NCI-H774 (cell line): ENCODE measurements at regions not wholly inside any gene's neighbourhood (a gene's known extent, or its start where the extent isn't known, plus 50 kb on each side); places are given as distances from the start of the nearest gene placed in this dataset.
"Not testable (repeated sequence)": the region's sequence is repeated elsewhere in the genome, so short reads cannot be mapped to it uniquely, and the experiment has no call there.

Source experiments
- DNase-seq: peaks from one replicate; lab custom pipeline; 2025; lab: John Stamatoyannopoulos, UW

DNA sequence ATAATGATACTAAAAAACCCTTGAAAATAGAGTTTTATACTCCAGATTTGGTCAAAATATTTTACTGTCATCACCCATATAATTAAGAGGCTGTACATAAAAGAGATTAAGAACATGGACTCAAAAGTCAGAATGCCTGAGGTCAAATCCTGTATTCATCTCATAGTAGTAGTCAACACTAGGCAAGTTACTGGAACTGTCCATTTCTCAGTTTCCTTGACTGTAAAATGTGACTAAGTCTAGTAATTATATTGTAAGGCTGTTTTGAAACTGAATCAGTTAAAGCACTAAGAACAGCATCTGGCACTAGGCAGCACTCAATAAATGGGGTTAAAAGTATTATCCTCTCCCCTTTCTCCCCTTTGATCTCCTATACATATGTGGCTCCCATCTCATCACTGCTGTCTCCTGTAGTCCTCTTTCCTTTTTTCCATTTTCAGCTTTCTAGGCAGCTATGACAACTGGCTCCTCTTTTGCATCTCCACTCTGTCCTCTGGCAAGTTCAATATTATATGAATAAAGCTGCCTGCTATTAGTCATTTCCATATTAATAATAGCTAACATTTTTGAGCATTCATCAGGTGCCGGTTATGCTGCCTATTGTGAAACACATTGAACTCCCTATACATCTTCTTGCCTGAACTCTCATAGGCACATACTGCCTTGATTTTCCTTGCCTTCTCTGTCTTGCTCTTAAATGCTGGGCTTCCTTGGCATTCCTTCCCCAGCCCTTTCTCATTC, 185.8 kb upstream of the NREP start:
- DNase-seq: no peak

DNA sequence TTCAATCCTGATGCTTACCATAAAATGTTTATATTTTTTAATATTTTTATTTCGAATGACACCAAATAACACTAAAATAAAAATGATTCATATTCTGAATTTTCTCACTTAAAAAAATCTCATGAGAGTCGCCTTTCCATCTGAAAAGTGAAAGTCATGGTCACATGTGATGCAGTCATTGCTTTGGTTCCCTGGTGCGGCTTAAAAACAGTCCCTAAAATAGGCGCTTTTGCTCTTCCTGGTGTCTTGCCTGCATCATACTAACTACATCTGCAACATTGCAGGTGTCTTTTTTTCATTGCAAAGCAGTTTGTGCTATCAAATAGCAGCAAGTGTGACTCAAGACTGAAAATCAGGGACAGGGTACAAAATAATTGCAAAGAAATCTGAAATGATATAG, 185.2 kb upstream of the NREP start:
- no peak for DNase-seq

DNA sequence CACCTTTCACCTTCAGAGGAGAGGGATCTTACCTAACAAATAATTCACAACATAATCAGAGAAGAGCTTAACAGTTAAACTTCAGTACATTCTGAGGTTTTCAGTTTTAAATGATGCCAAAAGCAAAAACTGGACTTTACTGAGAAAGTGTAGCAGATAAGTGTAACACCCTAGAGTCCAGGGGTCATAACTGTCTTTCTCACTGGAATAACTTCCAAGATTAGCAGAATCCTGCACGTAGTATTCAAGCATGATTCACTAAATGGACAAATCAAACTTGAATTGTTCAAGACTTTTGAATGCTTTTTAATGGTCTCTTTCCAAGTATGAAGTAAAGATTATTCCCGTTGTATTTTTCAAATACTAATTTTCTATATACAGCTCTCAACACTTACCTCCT, 180.1 kb upstream of the NREP start:
- DNase-seq: no peak

DNA sequence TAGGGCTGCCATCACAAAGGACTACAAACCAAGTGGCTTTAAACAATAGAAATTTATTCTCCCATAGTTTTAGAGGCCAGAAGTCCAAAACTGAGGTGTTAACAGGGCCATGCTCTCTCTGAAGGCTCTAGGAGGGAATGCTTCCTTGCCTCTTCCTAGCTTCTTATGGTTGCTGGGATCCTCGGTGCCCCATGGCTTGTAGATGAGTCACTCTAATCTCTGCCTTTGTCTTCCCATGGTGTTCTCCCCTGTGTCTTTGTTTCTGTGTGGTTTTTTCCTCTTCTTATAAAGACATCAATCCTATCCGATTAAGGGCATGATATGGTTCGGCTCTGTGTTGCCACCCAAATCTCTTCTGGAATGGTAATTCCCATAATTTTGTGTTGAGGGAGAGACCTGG, 178.8 kb upstream of the NREP start:
- no peak for DNase-seq

DNA sequence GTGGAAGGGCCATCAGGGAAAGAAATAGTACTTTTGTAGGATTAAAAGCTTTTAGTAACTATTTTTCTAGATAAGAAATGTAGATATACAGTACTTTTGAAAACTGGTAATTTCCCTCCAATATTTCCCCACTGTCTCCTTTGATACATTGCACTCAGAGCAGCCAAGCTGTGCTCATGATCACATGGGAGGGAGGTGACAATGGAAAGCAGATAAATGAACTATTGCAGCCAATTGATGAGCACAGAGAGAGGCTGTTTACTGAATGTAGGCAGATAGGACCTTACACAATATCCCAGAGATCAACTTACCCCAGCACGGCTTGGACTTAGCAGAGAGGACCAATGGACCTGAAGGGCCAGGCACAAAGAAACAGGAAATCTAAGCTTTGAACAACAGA, 178.0 kb upstream of the NREP start:
- no peak for DNase-seq

DNA sequence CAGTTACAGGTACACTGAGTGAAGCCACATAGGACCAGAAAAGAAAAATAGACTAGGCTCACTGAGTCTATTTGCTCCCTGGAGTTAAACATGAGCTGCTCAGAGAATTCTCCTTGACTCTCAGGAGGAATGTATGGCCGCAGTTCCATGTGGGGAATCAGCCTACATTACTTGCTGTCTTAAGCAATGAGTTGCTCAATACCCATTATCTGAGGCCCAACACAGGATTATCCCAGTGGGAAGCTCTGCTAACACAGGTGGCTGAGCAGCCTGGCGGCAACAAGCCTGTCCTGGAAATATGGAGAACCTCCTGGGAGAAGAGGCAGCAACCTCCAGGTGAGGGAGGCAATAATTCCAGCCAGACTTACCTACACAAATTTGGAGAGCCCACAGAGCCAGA, 177.5 kb upstream of the NREP start:
- DNase-seq: no peak

DNA sequence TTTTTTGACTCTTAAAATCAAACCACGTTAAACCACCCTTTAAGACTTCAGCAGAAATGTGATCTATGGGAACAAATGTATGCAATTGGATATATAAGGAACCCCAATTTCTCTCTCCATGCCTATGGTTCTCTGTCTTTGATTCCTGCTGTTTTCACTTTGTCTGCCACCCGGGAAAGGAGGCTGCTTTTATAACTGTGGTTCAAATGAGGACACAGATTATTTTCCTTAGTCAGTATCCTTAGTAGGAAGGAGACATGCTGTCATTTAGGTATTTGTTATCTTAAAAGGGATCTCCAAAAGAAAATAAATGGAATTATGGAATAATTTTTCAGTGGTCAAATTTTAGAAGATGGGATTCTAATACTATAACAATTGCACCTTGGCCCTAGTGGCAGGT, 176.1 kb upstream of the NREP start:
- no peak for DNase-seq

DNA sequence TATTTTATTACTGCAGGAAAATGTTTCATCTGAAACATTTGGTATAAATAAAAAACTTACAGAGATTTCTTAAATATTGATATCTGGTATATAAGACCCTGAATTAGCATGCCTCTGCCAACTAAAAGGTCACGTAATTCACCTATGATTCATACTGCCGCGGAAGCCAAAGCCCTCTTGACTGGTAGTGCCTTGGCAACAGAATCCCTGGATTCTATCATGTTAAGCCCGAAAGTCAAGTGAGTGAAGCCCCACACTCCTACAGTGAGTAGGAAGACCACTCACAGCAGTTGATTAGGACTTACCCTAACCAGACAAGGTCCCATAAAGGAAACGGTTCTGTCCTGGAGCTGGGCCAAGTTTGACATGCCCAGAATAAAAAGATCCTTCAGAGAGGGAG, 175.6 kb upstream of the NREP start:
- no peak for DNase-seq

DNA sequence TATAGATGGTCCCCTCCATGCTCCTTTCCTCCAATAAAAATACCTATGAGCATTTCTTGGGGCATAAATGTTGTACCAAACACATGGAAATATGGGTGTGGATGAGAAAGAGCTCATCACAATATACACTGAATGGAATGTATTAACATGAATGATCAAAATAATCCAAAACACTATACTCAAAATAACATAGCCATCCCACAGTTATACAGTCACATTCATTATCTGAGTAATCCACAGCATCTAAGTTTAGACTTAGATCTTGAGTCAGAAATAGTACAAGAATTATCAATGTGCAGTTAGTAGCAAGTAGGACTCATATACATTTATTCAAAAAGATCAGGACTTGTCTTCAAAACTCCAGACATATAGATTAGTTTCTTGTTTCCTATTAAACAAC, 175.2 kb upstream of the NREP start:
- DNase-seq: no peak

DNA sequence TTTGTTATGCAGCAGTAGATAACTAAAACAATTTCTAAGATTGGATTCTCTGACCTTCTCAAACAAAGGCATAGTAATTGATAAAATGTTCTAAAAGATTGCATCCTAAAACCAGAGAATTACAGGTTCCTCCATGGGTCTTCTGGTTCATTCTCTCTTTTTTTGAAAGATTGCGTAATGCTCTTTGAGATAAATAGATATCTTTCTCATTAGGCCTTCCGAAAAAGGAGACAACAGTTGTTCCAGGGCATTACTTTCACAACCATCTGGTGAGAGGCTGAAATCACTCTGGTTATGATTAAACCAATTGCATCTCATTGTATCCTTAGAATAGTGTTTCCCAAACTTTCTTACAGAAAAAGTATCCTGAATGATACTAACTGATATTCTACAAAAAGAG, 174.7 kb upstream of the NREP start:
- DNase-seq: no peak

DNA sequence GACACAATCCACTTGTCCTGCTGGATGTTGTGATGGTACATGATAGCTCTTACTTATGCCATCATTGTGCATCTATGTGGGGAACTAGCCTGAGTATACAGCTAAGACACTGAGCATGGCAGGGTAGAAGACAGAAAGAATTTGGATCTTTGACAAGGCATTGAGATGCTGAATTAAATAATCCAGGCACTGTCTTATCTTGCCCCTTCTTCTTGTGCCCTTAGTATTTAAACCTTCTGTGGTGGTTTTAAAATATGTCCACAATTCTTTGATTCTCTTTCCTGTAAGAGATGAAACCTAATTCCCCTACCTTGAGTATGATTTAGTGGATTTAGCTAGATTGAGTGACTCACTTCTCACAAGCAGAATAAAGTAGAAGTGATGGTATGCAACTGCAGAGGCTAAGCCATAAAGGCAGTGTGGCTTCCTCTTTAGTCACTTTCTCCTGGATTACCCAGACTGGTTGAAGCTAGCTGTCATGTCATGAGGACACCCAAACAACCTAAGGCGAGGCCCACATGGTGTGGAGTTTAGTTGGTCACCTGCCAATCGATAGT, 174.0 kb upstream of the NREP start:
- no peak for DNase-seq

DNA sequence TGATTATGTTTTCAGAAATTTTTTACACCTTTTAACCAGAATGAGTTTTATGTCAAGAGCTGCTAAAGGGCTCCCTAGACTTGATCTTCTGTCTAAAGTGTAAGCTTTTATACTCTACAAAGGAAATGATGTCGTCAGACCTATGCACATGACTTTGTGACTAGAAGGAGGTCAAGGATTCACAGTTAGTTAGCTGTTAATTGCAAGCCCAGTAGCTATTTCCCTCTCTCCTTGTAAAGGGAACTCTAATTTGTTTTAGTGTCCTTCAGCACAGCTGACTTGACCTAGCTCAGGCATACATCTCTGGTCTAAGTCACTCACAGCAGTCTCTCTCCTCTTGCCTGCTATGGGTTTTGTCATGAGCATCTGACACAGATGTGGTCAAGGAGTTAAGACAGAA, 173.5 kb upstream of the NREP start:
- DNase-seq: no peak

DNA sequence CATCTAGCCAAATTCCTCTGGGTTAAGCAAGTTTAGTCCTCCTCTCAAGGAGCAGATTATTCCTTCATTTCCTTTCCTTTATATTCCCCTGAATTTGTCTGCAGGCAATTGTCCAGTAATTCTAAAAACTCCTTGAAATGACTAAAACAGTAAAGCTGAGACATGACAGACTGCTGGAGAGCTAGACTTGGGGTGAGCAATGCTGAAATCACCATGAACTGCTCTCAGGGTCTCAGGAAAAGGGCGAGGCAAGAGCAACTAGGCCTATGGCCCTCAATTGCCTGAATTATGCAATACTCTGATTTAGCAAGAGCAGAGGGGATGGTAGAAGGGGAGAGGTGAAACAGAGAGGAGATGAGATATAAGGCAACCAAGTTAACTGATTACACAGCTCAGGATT, 172.9 kb upstream of the NREP start:
- DNase-seq: no peak

DNA sequence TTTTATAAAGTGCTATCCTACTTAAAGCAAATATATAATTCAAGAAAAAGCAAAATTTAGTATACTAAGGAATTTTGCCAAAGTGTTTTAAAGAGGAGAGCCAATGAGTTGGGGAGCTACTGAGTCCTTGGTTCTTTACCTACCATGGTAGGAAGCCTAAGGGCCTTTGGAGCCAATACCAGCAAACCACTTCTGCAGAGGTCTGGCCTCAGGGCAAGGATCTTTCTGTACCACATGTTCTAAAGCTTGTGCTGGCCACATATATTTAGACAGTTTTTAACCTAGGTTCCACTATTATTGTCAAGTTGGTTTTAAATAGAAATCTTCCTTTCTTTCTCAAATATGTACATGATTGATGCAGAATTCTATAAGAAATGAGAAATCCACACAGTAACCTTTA, 172.3 kb upstream of the NREP start:
- no peak for DNase-seq

DNA sequence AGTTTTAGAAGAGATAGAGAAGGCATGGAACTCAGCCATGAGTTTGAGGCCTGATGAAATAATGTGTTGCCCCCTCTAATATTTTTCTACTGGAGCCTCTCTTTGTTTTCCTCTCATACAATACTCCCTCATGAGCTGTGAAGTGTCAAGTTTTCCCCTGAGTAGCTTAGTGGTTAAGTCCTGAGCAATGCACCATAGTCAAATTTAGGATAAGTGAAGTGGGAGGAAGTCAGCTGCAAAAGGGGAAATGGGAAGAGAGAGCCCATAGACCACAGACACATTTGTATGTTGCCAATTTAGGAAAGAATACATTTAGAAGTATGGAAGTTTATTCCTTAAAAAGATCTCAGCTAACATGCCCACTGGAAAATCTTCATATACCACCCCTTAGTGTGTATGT, 171.5 kb upstream of the NREP start:
- DNase-seq: no peak

DNA sequence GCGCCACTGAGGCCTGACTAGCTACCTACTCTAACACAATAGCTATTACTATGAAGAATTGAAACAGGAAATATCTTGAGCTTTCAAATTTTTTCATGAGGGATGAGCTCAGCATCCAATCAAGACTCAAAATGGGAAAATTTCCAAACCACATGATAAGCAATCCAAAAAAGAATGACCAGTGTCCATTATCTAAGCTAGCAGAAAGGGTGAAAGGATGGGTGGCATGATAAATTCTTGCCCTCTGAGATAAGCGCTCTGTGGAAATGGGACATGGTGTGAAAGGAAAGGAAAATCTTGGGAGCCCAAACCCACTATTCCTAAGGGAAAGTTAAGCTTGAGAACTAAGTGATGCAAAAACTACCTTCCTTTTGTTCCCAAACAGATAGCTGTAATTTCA, 170.2 kb upstream of the NREP start:
- no peak for DNase-seq

DNA sequence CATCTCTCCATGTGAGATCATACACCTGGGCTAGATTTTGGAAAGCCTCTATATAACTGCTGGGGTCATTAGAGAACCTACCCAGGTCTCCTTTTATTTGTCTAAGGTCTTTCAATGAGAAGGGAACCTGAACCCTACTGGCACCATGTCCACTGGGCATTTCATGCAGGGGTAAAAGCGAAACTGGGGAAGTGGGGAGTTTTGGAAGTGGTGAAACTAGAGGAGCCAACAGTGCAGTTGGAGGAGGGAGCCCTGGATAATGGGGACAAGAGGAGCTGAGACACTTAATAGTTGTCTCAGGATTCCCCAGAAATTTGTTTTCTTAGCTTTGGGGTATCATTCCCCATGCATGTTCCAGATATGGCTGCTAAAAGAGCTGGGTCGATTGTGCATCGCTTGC, 169.0 kb upstream of the NREP start:
- DNase-seq: no peak

DNA sequence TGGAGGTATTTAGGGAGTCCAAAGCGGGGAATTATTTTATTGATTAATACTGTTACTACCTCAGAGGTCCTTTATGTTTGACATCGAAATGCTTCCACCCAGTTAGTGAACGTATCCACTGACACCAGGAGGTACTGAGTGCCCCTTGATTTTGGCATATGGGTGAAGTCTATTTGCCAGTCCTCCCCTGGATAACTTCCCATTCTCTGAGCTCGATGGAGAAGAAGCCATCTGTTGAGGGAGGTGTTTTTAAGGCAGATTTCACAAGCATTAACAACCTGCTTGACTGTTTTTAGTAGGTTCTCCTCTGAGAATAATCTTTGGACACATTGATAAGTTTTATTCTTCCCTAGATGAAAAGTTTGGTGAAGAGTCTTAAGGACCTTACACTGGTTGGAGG, 165.3 kb upstream of the NREP start:
- no peak for DNase-seq

DNA sequence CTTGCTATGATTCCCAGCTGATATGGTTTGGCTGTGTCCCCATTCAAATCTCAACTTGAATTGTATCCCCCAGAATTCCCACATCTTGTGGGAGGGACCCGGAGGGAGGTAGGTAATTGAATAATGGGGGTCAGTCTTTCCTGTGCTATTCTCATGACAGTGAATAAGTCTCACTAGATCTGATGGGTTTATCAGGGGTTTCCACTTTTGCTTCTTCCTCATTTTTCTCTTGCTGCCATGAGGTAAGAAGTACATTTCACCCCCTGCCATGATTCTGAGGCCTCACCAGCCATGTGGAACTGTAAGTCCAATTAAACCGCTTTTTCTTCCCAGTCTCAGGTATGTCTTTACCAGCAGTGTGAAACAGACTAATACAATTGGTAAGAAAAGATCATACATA, 164.7 kb upstream of the NREP start:
- not testable (repeated sequence) for DNase-seq

DNA sequence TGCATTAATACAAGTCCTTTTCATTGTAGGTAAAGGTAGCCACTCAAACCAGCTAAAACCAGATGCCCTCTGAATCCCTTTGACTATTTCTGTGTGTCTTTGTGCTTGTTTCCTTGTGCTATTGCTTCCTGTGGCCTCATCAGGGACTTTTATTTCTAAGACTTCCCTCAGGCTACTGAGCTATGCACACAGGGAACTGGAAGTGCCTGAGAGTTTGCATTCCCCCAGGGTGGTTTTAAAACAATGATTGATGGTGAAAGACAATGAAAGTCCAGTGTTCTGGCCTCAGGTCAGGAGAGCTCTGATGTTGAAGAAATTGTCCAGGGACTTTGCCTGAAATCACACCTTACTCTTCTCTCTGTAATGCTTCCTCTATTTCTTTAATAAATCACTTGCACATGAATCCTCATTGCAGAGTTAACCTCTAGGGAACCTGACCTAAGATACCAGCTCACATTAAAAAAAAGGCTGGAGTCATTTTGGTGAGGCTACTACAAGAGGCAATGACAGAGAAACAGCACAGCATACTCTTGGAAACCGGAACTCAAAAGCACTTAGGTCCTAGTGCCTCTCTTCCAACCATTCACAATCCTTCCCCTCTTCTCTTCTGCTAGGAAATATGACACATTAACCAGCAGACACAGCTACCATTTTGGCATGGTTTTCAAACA, 158.1 kb upstream of the NREP start:
- DNase-seq: no peak

DNA sequence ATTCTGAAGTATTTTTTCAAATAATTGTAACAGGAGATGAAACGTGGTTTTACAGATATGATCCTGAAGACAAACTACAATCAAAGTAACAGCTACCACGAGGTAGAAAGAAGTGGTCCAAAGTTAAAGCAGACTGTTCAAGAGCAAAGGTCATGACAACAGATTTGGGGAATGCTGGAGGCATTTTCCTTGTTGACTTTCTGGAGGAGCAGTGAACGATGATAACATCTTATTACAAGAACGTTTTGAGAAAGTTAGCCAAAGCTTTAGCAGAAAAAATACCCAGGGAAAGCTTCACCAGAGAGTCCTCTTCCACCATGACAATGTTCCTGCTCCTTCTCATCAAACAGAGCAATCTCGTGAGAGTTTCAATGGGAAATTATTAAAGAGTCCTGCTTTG, 145.4 kb upstream of the NREP start:
- DNase-seq: no peak

DNA sequence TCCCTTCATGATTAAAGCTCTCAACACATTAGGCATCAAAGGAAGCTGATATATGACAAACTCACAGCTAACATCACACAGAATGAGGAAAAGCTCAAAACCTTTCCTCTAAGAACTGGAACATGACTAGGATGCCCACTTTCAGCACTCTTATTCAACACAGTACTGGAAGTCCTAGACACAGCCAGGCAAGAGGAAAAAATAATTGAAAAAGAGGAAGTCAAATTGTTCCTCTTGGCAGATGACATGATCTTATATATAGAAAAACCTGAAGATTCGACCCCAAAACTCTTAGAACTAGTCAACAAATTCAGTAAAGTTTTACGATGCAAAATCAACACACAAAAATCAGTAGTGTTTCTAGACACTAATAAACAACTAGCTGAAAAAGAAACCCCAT, 144.3 kb upstream of the NREP start:
- DNase-seq: no peak

DNA sequence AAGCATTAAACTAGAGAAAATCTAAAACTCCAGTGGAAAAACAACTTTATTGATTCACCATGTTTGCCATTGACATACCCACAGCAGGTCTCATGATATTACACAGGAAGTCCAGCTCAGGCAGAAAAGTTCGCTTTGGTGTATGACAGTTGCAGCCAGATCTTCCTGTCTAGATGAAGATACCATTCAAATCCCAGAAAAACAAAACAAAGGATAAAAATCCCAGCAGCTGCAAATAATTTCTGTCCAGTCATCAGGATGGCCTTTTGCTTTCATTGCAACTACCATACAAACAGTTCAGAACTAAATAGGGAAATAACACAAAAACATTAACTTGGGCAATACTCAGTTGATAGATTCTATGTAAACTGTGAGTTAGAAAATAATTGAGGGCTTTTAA, 136.0 kb upstream of the NREP start:
- DNase-seq: no peak

DNA sequence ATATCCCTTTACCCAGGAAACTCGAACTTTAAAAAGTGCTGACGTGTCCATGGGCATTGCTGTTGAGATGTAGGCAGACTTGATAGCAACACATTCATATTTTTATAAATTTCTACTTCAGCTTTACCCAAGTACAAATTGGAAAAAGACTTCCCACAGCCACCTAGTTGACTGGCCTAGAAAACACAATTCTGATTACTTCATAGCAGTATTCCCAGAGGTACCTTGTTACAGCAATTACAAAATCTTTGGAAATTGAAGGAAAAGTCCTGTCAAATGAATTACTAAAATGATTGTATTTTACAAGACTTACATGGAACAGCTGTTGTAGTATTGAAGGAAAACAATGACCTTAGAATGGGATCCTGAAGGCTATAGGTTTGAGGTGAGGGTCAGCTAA, 130.7 kb upstream of the NREP start:
- DNase-seq: no peak
